OCI-LY7 (cell line): ENCODE measurements at regions not wholly inside any gene's neighbourhood (a gene's known extent, or its start where the extent isn't known, plus 50 kb on each side); places are given as distances from the start of the nearest gene placed in this dataset.

Source experiments
- CTCF ChIP-seq: fragments of 200-600 bp; sonication (generic); conservative IDR thresholded peaks from 2 replicates; pipeline ENCODE4 v1.5.1; 2014; ENCODE audit warnings: mild to moderate bottlenecking, antibody characterized with exemption, low read length, moderate library complexity, mixed read lengths
- EZH2phosphoT487 ChIP-seq: fragments of 200-600 bp; sonication (generic); IDR thresholded peaks from 2 replicates; pipeline ENCODE4 v1.6.1; 2018; ENCODE audit warnings: low read depth, borderline replicate concordance, mild to moderate bottlenecking, mixed run types, antibody characterized with exemption, low read length, moderate library complexity, mixed read lengths

DNA sequence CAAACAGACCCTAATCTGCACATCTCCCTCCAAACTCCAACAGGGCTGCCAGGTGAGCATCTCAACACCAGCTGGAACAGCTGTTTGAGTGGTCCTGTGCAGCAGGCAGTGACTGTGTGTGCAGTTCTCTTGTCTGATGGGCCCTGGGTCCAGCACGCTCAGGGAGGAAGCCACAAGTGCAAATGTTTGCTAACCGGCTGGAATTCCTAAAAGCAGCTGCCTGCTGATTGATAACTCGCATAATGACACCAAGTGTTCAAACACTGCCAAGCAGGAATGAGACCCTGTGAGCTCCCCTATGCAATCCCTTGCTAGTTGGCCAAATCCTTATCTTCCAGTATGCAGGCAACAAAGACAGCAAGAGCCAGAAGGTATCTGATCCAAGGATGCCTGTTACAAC lies 650.6 kb downstream of the CBLN4 start:
- no peak for TF ChIP-seq CTCF
- no peak for TF ChIP-seq EZH2phosphoT487
